PC-3 (cell line): ENCODE measurements at regions not wholly inside any gene's neighbourhood (a gene's known extent, or its start where the extent isn't known, plus 50 kb on each side); places are given as distances from the start of the nearest gene placed in this dataset.

Experiments used
- ATAC-seq: fragments of 200-7000 bp; cut with Tn5 transposase; 2 replicates; pipeline ENCODE4 v1.9.1; 2020; ENCODE audit warnings: mild to moderate bottlenecking, moderate library complexity
- BruUV-seq: library from RNA; stranded (reverse); fragments of 400-500 nt; replicated peaks from 2 replicates; lab custom pipeline; 2021; lab: Mats Ljungman, UMichigan
- CTCF ChIA-PET: fragments of 300-600 bp; sonication (Branson Sonifier 250); formaldehyde crosslinking; loops from one replicate; lab custom pipeline; 2022; ENCODE audit warnings: antibody characterized with exemption; lab: Charles Lee
- POLR2A ChIA-PET: fragments of 300-600 bp; sonication (Branson Sonifier 250); formaldehyde crosslinking; loops from one replicate; lab custom pipeline; 2022; ENCODE audit warnings: antibody characterized with exemption; ENCODE audit not compliant: unreplicated experiment; lab: Charles Lee
- DNase-seq: peaks from one replicate; pipeline ENCODE4 v3.0.0-alpha.2; 2015
- H2AFZ ChIP-seq: fragments of 300-600 bp; sonication (generic); 2 replicates; pipeline ENCODE4 v1.6.0; 2016; ENCODE audit warnings: antibody characterized with exemption, low read length
- H3F3A ChIP-seq: fragments of 300-600 bp; sonication (generic); one replicate; pipeline ENCODE4 v1.6.0; 2017; ENCODE audit warnings: antibody characterized with exemption, low read length, control low read depth, mild to moderate bottlenecking; ENCODE audit not compliant: unreplicated experiment
- H3K27ac ChIP-seq: fragments of 300-600 bp; sonication (generic); 2 replicates; pipeline ENCODE4 v1.5.1; 2016; ENCODE audit warnings: mild to moderate bottlenecking, low read length
- H3K27me3 ChIP-seq: fragments of 300-600 bp; sonication (generic); 2 replicates; pipeline ENCODE4 v1.6.1; 2016; ENCODE audit warnings: low read length, mixed read lengths
- H3K36me3 ChIP-seq: fragments of 300-600 bp; sonication (generic); 2 replicates; pipeline ENCODE4 v1.6.1; 2016; ENCODE audit warnings: low read depth, mixed run types, low read length, mixed read lengths
- H3K4me1 ChIP-seq: fragments of 300-600 bp; sonication (generic); 2 replicates; pipeline ENCODE4 v1.5.1; 2016; ENCODE audit warnings: low read length; ENCODE audit not compliant: insufficient read depth
- H3K4me2 ChIP-seq: fragments of 300-600 bp; sonication (generic); 2 replicates; pipeline ENCODE4 v1.6.0; 2016; ENCODE audit warnings: low read length
- H3K4me3 ChIP-seq: fragments of 300-600 bp; sonication (generic); 2 replicates; pipeline ENCODE4 v1.5.1; 2016; ENCODE audit warnings: mild to moderate bottlenecking, low read length, mixed read lengths
- H3K79me2 ChIP-seq: fragments of 300-600 bp; sonication (generic); 2 replicates; pipeline ENCODE4 v1.6.1; 2017; ENCODE audit warnings: low read length, mixed read lengths
- H3K9ac ChIP-seq: fragments of 300-600 bp; sonication (generic); 2 replicates; pipeline ENCODE4 v1.6.0; 2016; ENCODE audit warnings: mild to moderate bottlenecking, low read length
- H3K9me2 ChIP-seq: fragments of 300-600 bp; sonication (generic); replicated peaks from 2 replicates; pipeline ENCODE4 v1.6.1; 2016; ENCODE audit warnings: mixed run types, low read length, mixed read lengths
- H3K9me3 ChIP-seq: fragments of 300-600 bp; sonication (generic); 2 replicates; pipeline ENCODE4 v1.6.1; 2016; ENCODE audit warnings: low read length, mixed read lengths
- H4K20me1 ChIP-seq: fragments of 300-600 bp; sonication (generic); 2 replicates; pipeline ENCODE4 v1.6.1; 2016; ENCODE audit warnings: low read length, mixed read lengths
- CTCF ChIP-seq: fragments of 300-600 bp; sonication (generic); conservative IDR thresholded peaks from 2 replicates; pipeline ENCODE4 v1.5.1; 2017; ENCODE audit warnings: antibody characterized with exemption, low read depth, mild to moderate bottlenecking, low read length
- EZH2 ChIP-seq: fragments of 300-600 bp; sonication (generic); IDR thresholded peaks from one replicate; pipeline ENCODE4 v1.6.1; 2017; ENCODE audit warnings: antibody characterized with exemption, mild to moderate bottlenecking, low read length; ENCODE audit not compliant: unreplicated experiment
- EZH2phosphoT487 ChIP-seq: fragments of 300-600 bp; sonication (generic); IDR thresholded peaks from 2 replicates; pipeline ENCODE4 v1.6.1; 2018; ENCODE audit warnings: mild to moderate bottlenecking, antibody characterized with exemption, low read length, borderline replicate concordance
- intact Hi-C: fragments of 100-400 bp; cut with micrococcal nuclease; formaldehyde crosslinking; loops from 2 replicates; pipeline ENCODE4 v1.9.0; 2023

- no peaks in the 10 kb centered on the region for H3K36me3 ChIP-seq
- DNase-seq (no peak), ATAC-seq (no peak)
- ChIA-PET CTCF (no interaction called here), POLR2A (no interaction called here)
- H4K20me1 ChIP-seq, result no peaks in the 10 kb centered on the region
- H3K79me2 ChIP-seq, result no peaks in the 10 kb centered on the region
- H3K27me3 ChIP-seq, result no peaks in the 10 kb centered on the region
- H3K27ac ChIP-seq, result no peak overlapping the region
- 0 out of 2 replicates have a peak, but pooled peaks cover 8% of the 10 kb centered on the region for H3K9me3 ChIP-seq
- intact Hi-C loops, result no loop called here
- H3K4me2 ChIP-seq, result no peak overlapping the region
- no peaks in the 10 kb centered on the region for H3F3A ChIP-seq
- H3K9me2 ChIP-seq, result 0 out of 2 replicates have a peak, but pooled peaks cover 4% of the 10 kb centered on the region
- BruUV-seq, result no TSS peak
- no peak overlapping the region for H3K4me3 ChIP-seq
- no peak for TF ChIP-seq CTCF
- no peak for TF ChIP-seq EZH2
- TF ChIP-seq EZH2phosphoT487, result no peak
- H3K4me1 ChIP-seq, result no peaks in the 10 kb centered on the region
- H2AFZ ChIP-seq, result no peak overlapping the region
- H3K9ac ChIP-seq, result no peak overlapping the region
These were observed 1029.1 kb upstream of the NCAM2 start for GRCh38 chr21:19969156-19969555.

GRCh38 chr21:19981938-19982337, 1016.3 kb upstream of the NCAM2 start:
- H3K27ac ChIP-seq, result no peak overlapping the region
- H3F3A ChIP-seq, result no peaks in the 10 kb centered on the region
- BruUV-seq, result no TSS peak
- no peak overlapping the region for H3K4me3 ChIP-seq
- intact Hi-C loops, result loop anchor here (5.0 kb wide), 1 partner anchor 900 kb away; no protein-coding TSS in a partner anchor
- TF ChIP-seq EZH2 (no peak), CTCF (peak; percentile 48), EZH2phosphoT487 (no peak)
- no peaks in the 10 kb centered on the region for H3K9me2 ChIP-seq
- peak; percentile 42 for DNase-seq
- no peaks in the 10 kb centered on the region for H3K36me3 ChIP-seq
- no peak overlapping the region for H2AFZ ChIP-seq
- H3K4me2 ChIP-seq, result no peak overlapping the region
- ChIA-PET POLR2A (no interaction called here), CTCF (interaction anchor here (1.0 kb wide), 1 partner anchor 58 kb away, joined by 3 read pairs; no protein-coding TSS in a partner anchor)
- no peaks in the 10 kb centered on the region for H4K20me1 ChIP-seq
- ATAC-seq, result peak; percentile 43; the same call in 1 of the 2 replicates
- no peaks in the 10 kb centered on the region for H3K4me1 ChIP-seq
- no peak overlapping the region for H3K9ac ChIP-seq
- no peaks in the 10 kb centered on the region for H3K9me3 ChIP-seq
- no peaks in the 10 kb centered on the region for H3K27me3 ChIP-seq
- H3K79me2 ChIP-seq, result no peaks in the 10 kb centered on the region

- no peak overlapping the region for H2AFZ ChIP-seq
- CTCF ChIA-PET, result no interaction called here
- TF ChIP-seq EZH2phosphoT487 (no peak), CTCF (no peak), EZH2 (no peak)
- H3K4me2 ChIP-seq, result no peak overlapping the region
- no peaks in the 10 kb centered on the region for H3F3A ChIP-seq
- no peak for ATAC-seq
- no peak overlapping the region for H3K27ac ChIP-seq
- H3K9ac ChIP-seq, result no peak overlapping the region
- H3K27me3 ChIP-seq, result no peaks in the 10 kb centered on the region
- no peaks in the 10 kb centered on the region for H4K20me1 ChIP-seq
- H3K79me2 ChIP-seq, result no peaks in the 10 kb centered on the region
- H3K4me1 ChIP-seq, result no peaks in the 10 kb centered on the region
- no TSS peak for BruUV-seq
- H3K4me3 ChIP-seq, result no peak overlapping the region
- POLR2A ChIA-PET, result no interaction called here
- no peaks in the 10 kb centered on the region for H3K9me2 ChIP-seq
- no peak for DNase-seq
- 0 out of 2 replicates have a peak, but pooled peaks cover 6% of the 10 kb centered on the region for H3K9me3 ChIP-seq
- intact Hi-C loops, result no loop called here
- H3K36me3 ChIP-seq, result no peaks in the 10 kb centered on the region
These were observed 1011.8 kb upstream of the NCAM2 start for GRCh38 chr21:19986396-19986795.
